GM18511 (cell line): ENCODE measurements at regions not wholly inside any gene's neighbourhood (a gene's known extent, or its start where the extent isn't known, plus 50 kb on each side); places are given as distances from the start of the nearest gene placed in this dataset.

Experiments used
- ATAC-seq: cut with Tn5 transposase; IDR thresholded peaks from one replicate; pipeline ENCODE4 v1.9.1; 2021; ENCODE audit warnings: mild to moderate bottlenecking, moderate library complexity; ENCODE audit not compliant: unreplicated experiment

DNA sequence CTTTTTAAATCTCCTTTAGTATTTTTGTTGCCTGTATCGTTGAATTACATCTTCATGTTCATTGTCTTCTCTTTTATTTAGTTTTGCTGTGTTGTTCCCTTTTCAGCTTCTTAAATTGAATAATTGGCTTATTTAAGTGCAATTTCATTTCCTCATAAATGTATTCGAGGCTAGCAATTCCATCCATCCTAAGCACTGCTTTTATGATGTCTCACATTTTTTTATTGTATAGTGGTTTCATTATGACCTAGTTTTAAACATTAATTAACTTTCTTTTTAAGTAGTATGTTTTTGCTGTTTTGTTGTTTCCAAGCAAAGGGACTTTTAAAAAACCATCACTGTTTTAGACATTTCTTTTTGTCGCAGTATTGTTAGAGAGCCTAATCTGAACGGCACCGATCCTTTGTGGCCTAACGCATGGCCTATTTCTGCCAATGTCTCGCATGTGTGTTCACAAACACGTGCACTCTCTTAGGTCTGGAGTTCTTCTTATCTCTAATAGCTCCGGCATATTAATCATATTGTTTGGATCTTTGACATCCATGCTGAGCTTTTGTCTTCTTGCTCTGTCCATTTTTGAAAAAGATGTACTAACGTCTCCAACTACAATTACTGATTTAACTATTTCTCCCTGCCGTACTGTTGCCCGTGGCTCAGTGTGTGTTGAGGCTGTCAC lies 59.6 kb upstream of the ZNF516 start:
- ATAC-seq: no peak

DNA sequence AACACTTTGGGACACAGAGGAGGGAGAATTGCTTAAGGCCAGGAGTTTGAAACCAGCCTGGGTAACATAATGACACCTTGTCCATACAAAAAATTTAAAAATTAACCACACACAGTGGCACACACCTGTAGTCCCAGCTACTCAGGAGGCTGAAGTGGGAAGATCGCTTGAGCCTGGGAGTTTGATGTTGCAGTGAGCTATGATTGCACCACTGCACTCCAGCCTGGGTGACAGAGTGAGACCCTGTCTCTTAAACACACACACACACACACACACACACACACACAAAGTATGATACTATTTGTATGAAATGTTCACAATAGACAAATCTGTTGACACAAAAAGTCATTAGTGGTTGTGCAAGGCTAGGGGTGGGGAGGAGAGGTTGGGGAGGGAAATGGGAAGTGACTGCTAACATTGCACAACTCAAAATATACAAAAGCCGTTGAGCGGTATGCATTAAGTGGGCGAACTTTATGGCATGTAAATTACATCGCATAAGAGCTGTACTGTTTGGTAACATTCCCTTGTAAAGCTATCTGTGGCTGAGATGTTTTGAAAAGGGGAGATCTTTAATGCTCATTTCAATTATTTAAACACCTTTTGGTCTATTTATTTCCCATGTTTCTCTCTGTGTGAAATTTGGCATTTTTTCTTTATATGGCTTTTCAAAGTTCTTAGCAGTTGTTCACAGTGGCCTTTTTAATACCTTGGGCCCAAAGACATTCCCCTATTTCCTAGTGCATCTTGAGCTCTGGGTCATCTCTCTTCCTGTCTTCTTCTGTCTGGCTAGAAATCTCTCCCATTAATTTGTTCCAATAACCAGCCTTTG lies 58.9 kb upstream of the ZNF516 start:
- ATAC-seq: no peak

DNA sequence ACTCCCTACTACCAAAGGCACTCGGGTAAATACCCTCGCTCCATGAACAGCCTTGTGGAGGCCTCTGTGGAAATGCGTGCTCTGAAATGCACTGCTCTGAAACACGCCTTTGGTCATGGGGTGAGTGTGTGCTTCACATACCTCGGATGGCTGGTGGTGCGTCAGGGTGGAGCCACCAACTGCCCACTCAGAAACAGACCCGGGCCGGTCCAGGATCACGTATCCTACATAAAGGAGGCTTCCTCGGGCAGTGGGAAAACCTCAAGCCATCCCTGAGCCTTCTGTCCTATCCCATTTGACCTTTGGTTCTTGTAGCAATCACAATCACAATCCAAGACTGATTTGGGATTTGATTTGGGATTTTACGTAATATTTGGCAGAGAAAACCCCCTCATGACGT lies 53.5 kb upstream of the ZNF516 start:
- ATAC-seq: no peak

DNA sequence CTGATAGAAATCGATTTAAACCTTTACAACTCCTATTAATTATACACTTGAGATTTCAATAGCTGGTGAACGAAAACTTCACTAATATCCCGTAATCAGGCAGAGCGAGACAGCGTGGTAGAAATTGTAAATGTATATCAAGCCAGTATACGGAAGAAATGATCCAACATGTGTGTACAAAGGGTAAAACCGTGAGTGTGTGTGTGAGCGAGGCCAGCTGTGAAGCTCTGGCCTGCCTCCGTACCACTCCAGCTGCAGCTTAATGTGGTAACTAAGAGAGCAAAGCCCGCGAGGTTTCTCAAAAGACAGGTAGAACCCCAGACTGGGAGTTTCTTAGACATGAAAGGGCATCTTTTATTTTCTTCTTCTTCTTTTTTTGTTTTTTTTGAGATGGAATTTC lies 52.3 kb upstream of the ZNF516 start:
- ATAC-seq: no peak

DNA sequence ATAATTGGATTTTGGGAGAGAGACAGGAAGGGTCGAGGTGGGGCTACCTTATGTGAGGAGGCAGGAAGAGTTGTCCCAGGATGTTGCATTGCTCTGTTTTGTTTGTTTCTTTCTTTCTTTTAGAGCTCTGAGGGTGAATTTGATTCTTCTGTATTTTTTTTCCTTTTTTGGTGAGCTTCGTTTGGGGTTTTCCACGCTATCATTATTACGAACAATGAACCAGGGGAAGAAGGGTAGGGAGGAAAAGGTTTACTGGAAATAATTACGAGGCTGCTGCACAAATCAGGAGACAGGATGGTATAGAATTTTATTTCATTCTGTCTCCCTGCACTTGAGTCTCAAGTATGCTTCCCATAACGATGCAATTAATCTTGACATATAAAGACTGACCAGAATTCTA lies 51.4 kb upstream of the ZNF516 start:
- ATAC-seq: no peak

DNA sequence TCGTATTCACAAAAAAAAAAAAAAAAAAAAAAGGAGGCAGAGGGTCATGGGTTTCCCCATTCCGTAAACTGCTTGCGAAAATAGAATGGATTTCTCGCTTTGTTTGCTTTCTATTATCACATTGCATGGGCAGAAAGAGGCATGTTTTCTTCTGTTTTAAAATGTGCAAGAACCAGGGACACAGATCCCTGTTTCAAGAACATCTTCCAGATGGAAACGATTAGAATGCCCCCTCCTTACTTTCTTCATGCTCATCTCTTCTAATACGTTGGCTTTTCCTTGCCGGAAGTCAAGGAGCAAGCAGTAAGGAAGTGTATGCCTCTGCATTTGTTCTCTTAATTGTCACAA lies 51.0 kb upstream of the ZNF516 start:
- ATAC-seq: no peak

DNA sequence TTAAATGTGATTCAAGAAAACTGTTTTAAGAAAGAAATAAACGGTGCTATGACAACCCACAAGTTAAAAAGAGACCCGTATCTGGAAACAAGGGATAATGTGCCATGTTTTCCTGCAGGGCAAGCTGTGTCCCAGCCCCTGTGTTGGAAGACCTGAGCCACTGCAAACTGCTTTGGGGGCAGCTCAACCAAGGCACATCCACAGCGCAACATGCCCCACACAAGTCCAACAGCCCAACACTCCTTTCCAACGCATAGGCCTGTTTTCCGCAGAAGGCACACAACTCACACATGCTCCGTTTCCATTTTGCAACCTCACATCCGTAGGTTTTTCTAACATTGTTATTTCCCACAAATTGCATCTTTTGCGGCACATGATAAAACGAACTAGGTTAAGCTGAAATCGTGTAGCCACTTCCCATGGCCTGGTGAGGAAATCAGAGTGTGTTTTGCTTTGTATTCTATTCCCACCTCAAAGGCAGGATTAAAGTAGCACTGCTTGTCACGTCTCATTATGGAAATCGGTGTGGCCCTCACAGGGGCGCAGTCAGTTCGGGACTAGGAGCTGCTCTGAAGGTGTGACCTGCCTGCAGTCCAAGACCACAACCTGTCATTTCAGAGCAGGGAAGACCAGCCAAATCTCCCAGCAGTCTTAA lies 50.5 kb upstream of the ZNF516 start:
- no peak for ATAC-seq

DNA sequence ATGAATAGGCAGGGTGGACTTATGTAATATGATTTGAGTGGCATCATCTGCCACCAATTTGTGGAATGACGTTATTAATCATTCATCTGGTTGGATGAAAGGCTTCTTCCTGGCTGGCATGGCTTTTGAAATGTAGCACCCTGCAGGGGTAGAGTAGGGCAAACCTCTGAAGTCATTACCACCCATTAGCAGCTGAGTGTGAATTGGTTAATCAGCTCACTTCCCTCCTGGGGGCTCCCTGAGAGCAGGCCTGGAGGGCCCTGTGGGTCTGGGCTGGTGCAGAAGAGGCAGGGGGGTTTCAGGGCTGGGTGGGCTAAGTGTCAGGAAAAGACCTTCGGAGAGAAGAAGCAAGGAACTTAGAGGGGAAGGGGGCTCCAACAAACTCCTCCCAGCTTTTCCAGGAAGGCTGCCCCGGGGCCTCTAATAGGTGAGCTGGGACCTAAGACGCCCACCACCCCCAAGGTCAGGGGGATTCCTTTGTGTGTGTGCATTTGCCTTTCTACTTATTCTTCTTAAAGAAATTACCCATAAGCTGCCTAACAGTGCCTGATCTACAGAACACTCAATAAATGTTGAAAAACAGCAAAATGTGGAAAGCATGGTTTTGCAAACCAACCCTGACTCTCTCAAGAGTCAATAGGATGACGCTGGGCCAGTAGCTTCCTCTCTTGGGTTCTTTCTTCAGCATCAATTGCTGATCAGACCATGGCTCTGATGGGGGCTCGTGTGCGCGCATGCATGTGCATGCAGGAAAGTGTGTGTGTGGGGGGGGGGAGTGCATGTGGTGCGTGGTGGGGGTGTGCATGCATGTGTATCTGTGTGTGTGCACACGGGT lies 49.7 kb upstream of the ZNF516 start:
- ATAC-seq: no peak
